DMS53 treated with DMSO at 0.1 percent for 48 hours (cell line): ENCODE measurements at regions not wholly inside any gene's neighbourhood (a gene's known extent, or its start where the extent isn't known, plus 50 kb on each side); places are given as distances from the start of the nearest gene placed in this dataset.

Experiments used
- DNase-seq: peaks from one replicate; lab custom pipeline; 2025; ENCODE audit not compliant: unreplicated experiment; lab: John Stamatoyannopoulos, UW

DNA sequence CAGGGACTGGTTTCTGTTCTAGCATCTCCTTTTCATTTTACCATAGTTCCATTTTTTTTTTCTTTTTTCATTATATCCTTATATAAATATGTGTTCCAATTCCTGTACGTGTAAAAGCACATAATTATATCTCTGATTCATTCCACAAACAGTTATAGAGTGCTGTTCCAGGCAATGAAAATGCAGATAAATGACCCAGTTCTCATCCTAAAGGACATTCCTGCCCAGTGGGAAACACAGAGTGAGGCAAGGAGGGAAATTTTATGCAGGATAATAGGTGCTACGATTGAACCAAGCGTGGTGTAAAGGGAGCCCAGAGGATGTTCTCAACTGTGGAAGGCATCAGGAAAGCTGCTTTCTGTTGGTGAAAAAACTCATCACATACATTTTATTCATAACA, 408.1 kb downstream of the GATA3 start:
- no peak for DNase-seq

DNA sequence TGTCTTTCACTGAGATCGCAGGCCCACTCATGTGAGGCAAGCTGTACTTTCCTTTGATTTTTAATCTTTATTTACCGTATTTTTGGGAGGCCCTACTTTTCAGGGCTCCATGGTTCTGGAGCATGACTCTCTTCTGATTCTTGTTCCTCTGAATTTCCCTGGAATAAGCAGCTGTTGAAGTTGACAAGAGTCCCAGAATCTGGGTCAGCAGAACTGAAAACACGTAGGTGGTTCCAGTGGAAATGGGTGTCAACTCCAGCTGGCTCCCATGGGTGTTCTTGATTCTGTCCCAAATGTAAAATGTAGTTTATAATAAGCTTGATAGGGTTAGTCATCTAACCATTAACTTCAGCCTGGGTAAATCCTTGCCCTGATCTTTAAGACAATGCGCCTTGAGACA, 409.4 kb downstream of the GATA3 start:
- DNase-seq = no peak

DNA sequence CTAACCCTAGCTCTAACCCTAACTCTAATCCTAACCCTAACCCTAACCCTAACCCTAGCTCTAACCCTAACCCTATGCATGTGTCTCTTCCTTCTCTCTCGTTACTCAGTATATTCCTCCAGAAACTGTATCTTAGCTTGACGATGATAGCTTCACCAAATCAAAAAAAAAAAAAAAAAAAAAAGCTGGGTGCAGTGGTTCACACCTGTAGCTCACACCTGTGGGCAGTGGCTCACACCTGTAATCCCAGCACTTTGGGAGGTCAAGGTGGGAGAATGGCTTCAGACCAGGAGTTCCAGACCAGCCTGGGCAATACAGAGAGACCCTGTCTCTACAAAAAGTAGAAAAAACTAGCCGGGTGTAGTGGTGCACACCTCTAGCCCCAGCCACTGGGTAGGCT, 414.0 kb downstream of the GATA3 start:
- DNase-seq = no peak

DNA sequence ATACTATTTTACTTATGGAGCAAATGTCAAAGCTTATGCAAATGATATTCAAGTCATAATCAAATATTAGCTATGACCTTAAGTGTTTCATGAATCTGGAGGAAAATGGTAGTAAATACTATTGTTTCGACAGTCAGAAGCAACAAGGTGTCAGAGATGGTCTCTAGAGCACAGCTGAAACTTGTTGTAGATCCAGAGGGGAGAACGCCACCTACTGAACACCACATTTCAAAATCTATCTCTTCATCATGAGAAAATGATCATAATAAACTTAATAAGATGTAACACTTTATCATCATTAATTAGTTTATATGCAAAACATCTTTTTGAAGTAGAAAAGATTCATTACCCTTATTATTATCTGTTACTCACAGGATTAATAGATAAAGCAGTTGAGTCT, 418.7 kb downstream of the GATA3 start:
- no peak for DNase-seq

DNA sequence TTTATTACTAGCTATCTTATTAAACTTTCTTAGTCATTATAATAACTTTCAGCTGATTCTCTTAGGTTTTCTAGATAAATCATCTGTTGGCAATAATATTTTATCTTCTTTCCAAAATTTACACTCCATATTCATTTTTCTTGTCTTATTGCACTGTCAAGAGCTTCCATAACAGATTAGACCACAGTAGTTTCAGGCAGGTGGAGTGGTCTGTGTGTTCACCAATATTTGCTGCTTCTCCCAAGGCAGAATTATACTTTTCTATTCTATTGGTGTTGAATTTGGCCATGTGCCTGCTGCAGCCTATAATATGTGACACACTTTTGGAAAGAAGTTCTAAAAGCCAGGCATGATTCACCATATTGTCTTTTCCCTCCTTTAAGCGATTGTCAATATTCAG, 422.8 kb downstream of the GATA3 start:
- DNase-seq = no peak

DNA sequence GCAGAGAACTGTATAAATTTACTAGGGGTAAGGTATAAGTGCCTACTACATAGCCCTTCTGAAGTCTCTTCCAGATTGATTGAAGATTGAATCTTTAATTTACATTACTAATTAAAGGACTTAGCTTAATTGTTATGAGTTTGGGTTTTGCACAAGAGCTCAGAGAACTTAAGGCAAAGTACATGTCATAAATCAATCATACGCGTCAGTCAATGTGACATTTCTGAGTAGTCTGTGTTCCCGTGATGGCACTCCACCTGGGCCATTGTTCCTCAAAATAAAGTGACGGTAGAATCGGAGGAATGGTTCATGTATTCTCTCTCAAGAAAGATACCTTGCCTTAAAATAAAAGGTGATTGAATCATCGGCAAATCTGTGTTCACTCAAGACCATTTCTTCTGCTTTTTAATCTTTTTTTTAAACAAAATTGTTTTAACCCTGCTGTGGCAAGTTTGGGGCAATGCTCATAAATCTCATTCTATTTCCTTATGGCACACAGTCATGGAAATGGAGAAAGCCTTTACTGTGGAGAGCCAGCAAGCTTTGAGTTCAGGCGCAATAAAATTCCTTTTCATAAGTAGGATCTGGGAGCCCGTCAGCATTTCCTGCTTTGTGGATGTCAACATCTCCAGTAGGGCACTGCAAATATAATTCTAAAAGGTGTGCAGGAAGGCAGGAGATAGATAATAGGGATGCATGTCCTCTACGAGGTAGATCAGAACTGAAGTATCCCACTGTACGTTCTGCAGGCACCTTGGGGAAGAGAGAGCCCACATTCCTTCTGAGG, 427.4 kb downstream of the GATA3 start:
- no peak for DNase-seq

DNA sequence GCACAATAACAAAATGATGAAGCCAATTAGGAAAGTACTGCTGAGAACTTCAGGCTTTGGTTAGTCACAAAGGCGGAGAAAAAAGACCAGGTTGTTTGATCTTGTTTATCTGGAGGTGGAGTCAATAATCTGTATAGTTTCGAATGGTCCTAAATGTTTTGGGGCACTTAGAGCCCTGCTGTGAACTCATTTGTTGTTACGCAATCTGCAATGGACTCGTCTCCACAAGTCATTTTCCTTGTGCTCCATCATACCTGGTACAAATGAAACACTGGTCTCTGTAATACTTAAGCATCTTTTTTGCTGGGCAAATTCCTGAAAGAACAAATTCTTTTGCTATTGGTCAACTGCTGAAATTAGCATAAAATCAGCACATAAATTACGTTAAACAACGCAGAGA, 430.5 kb downstream of the GATA3 start:
- DNase-seq = no peak

DNA sequence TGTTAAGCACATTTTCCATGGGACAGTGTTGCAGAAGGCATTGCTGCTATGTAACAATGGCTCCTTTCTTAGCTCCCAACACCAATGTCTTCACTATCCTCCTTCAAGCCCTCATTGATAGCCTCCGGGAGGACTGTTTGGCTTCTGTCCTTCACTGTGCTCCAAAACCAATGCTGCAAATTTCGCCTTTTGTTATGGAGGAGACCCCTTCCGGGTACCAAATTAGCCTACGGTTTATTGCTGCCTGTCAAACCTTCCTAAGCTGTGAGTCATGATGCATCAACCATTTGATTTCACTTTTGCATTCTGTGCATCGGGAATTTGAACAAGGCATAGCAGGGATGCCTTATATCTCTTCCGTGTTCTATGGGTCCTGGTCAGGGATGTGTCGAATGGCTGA, 432.9 kb downstream of the GATA3 start:
- no peak for DNase-seq

DNA sequence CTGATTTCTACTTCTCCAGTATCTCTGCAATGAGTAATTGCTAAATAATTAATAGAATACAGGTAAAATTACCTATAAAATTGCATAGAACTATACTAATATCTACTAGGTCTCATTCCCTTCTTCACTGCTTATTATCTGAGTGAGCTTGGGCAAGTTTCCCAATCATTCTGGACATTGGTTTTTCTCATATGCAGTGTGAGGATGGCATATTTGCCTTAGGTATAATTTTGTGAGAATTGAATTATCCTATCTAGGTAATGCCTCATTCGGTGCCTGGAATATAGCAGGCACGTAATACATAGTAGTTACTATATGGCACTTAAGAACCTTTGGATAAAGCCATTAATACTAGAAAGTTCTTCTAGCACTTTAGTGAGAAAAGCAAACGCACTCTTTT, 434.7 kb downstream of the GATA3 start:
- DNase-seq = no peak

DNA sequence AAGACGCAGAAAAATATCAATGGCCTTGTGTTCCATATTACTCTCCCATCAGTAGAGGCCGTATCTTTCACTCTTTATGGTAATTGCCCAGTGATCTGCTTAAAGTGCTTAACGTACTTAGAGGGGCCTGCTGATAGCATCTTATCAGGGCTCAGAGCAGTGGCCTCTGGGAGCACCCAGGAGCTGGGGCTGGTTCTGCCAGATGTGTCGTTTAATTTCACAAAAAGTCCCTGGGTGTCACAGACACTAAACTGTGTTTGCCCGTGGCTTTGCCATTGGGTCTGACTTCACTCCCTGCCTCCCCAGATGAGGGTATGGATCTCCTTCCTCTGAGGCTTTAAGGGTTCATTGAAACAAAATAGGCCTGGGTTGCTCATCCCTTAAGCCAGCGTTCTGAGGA, 435.3 kb downstream of the GATA3 start:
- DNase-seq = no peak

DNA sequence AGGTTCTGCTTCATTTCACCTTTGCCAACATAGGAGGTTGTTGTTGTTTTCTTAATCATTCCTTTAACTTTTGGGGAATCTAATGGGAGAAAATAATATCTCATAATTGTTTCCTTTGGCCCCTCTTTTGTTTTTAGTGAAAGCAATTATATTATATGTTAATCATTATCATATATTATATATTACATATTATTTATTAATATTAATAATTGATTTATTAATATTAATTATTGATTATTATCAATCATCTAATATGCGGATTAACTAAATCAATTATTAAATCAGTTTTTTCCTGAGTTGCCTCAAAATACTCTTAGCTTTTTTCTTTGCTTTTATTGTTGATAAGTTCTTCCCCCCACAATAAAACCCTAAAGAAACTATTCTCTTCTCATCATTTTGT, 443.8 kb downstream of the GATA3 start:
- DNase-seq = no peak

DNA sequence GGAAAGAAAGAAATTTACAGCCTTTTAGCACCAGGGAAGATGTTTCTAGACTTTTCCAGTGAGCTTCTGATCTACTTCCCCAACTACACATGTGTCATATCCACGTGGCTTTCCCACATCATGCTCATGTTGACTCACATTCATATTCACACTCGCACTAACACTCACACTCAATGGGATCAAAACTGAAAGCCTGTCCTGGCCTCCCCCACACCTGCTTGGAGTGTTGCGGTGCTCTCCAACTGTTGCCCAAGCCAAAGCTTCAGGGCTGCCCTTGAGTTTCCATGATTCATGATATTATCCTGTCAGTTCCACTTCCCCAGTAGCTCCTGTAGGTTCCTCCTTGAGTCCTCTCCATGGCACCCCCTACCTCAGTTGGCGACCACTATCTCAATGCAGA, 444.4 kb downstream of the GATA3 start:
- no peak for DNase-seq

DNA sequence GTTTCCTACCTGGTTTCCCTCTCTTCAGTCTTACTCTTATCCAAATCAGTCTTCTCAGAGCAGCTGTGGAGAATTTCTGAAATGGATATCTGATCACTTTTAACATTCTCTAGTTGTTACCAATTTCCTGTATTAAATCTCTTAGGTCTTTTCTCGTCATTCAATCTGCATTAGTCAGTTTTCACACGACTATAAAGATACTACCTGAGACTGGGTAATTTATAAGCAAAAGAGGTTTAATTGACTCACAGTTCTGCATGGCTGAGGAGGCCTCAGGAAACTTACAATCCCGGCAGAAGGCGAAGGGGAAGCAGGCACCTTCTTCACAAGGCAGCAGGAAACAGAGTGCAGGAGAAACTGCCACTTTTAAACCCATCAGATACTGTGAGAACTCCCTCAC, 444.8 kb downstream of the GATA3 start:
- no peak for DNase-seq

DNA sequence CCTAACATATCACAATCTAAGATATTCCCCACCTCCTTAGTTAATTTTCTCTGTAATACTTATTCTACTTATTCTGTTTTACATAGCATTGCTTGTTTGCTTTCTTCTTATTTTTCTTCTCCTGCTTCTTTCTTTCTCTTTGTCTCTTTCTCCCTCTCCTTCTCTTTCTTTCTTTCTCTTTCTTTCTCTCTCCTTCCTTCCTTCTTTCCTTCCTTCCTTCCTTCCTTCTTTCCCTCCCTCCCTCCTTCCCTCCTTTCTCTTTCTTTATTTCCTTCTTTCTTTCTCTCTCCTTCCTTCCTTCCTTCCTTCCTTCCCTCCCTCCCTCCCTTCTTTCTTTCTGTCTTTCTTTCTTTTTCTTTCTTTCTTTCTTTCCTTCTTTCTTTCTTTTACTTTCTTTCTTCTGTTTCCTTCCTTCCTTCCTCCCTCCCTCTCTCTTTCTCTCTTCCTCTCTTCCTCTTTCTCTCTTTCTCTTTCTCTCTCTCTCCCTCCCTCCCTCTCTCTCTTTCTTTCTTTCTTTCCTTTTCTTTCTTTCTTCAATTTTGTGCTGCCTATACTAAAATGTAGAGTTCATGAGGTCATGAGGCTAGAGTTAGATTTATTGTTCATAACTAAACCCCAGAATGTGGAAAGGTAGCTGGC, 445.4 kb downstream of the GATA3 start:
- no peak for DNase-seq

DNA sequence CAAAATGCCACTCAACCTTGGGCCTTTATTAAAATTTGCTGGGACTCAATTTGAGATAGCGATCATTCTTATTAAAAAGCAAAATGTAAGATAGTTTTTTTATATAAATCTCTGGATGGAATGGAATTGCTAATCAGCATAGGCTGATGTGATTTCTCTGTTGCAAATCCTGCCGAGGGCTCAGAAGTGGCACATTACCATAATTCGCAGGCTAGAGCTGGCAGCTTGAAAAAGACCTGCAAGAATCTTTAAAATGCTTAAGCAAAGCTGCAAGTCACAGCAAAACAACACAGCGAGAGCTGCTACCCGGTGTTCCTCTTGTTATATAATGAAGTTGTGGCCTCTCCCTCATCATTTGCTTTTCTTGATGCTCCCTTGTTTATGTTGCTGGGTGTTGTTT, 448.1 kb downstream of the GATA3 start:
- DNase-seq = no peak

DNA sequence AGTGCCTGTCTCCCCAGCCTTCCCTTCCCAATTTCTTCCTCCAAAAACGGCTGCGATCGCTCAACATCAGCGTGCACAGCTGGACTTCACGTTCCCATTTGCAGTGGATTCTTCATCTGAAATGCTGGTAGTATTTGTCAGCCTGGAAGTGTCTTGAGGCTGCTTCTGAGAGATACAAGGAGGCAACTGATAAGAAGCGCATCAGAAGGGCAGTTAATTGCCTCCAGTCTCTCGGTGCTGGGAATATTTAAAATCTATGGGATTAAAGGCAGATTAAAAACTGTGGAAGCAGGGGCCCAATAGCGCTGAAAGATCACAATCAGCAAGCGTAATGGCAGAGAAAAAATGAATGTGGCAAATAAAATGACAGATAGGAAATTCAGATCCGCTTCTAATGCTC, 450.0 kb downstream of the GATA3 start:
- no peak for DNase-seq

DNA sequence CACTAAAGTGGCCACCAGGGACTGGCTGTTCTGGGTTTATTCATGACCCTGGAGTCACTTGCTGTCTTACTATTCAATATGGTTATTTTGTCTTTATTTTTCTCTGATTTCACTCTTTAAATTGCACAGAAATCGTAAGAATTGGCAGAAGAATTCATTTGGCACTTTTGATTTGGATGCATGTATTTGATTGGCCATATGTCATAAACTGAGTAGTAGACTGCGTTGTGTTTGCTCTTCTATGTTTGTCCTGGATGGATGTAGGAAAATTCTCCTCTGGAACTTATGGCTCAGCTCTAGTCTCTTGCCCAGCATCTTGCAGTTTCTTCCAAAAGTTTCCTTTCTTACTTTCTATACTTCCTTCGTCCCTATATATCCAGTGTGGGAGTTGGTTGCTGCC, 452.7 kb downstream of the GATA3 start:
- no peak for DNase-seq

DNA sequence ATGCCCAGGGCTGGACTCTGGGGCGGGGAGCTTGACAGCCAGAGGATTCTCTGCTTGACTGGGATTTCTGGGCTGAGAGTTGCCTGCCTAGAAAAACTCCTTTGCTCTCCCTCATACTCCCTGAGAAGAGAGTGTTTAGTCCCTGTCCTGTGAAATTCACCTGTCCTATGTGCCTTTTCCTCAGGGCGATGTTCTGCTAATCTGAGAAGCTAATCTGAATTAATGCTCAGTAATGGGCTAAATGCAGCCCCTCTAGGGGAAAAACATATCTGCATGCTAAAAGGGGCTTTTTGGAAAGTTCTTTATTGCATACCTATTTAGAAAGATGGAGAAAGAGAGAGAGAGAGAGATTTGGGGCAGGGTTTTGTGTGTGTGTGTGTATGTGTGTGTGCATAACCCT, 454.4 kb downstream of the GATA3 start:
- DNase-seq = no peak

DNA sequence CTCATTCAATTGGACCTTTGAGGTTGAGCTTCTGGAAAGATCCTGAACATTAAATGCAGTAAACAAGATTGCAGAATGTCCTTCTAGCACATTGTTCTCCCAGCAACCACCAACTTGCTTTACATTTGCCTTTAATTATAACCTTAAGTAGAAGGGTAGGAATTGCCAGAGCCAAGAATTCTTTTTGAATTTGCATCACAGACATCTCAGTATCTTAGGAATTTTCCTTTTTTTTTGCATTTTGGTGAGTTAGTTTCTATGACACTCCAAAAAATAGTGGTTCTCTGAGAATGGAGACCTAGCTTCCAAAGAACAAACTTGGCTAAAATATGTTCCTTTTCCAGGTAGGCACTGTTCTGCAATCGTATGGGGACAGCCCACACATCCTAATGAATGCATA, 456.0 kb downstream of the GATA3 start:
- no peak for DNase-seq

DNA sequence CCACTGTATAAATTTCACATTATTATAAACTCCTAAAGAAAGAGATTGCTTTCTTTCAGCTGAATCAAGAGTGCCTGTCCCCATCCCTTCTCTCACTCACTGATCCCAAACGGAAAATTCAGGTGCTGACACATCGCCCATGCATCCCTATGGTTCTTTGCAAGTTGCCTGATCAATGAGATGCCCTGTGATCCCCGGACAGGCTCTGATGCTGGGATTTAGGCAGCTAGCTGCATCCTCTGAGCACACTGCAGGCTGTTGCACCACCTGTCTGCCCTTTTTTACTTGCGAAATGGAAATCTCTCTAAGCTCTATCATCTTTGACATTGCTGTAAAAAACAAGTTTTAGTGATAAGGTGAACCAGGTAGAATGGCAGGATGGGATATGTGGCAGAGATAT, 456.5 kb downstream of the GATA3 start:
- DNase-seq = no peak

DNA sequence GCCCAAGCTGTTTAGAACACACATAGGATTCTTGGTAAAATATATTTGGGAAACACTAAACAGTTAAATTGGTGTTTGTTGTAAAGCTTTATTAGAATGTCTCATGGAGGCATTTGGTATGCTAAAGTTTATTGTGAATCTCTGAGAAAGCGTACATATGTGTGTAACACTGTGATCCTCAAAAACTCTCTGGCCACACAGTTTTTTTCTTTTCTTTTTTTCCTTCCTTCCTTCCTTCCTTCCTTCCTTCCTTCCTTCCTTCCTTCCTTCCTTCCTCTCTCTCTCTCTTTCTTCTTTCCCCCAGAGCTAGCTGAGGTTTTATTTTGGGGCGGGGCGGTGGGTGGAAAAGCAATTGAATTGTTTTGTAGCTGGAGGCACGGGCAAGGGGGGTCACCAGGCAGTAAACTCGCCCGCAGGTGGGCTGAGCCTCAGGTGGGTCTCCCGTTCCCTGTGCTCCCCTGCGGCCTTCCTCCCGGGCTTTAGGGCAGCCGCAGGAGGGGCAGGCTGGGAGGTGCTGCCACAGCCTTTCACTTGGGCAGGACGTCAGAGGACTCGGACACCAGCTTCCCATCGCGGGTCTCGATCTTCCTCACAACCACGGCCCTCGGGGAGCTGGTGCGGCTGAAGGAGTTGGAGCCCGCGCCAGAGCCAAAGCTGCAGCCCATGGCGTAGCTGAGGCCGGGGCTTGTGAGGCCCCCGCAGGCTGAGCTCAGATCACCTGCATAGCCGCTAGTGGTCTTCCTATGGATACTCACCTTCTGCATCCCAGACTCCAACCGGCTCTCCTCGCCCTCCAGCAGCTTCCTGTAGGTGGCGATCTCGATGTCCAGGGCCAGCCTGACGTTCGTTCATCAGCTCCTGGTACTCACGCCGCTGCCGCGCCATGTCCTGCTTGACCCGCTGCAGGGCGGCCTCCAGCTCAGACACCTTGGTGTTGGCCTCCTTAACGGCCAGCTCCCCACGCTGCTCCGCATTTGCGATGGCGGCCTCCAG, 459.0 kb downstream of the GATA3 start:
- no peak for DNase-seq

DNA sequence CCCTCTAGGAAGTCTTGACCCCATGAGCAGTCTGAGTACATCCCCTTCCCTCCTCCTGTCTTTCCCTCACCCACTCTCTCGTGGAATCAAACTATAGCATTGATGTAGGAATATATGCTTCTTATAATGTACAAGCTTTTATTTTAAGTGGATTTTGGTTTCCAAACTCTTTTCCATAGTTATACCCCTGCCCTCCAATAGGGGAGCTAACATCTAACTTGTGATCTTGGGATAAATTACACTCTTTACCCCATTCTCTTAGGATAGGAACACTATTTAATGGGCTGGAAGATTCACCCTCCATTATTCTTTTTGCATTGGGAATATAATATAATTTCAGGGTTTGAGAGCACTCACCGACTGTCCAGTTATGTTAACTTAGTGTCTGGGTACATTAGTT, 465.9 kb downstream of the GATA3 start:
- DNase-seq = no peak
